SK-N-SH treated with all-trans-retinoic acid at 6 μM for 48 hours (cell line): ENCODE measurements at regions not wholly inside any gene's neighbourhood (a gene's known extent, or its start where the extent isn't known, plus 50 kb on each side); places are given as distances from the start of the nearest gene placed in this dataset.

Source experiments
- ATAC-seq: fragments of 200-7000 bp; cut with Tn5 transposase; 3 replicates; pipeline ENCODE4 v1.9.1; 2020; ENCODE audit warnings: mild to moderate bottlenecking, moderate library complexity
- ARNTL ChIP-seq: fragments of 450-650 bp; formaldehyde crosslinking; IDR thresholded peaks from 2 replicates; pipeline ENCODE4 v1.5.0; 2020; ENCODE audit warnings: low read depth, mild to moderate bottlenecking, moderate library complexity, borderline replicate concordance
- BACH2 ChIP-seq: fragments of 250-450 bp; sonication (Bioruptor Pico); IDR thresholded peaks from 2 replicates; pipeline ENCODE4 v1.9.0; 2021; ENCODE audit warnings: mild to moderate bottlenecking, borderline replicate concordance
- CREB5 ChIP-seq: fragments of 250-450 bp; sonication (Bioruptor Pico); IDR thresholded peaks from 2 replicates; pipeline ENCODE4 v1.5.1; 2020; ENCODE audit warnings: low read depth, mild to moderate bottlenecking, moderate library complexity
- CSDC2 ChIP-seq: fragments of 250-450 bp; sonication (Bioruptor Pico); IDR thresholded peaks from 2 replicates; pipeline ENCODE4 v1.5.0; 2020; ENCODE audit warnings: mild to moderate bottlenecking, moderate library complexity
- CSRNP3 ChIP-seq: fragments of 250-450 bp; sonication (Bioruptor Pico); IDR thresholded peaks from 2 replicates; pipeline ENCODE4 v1.5.1; 2021; ENCODE audit warnings: mild to moderate bottlenecking, moderate library complexity
- ESRRG ChIP-seq: fragments of 250-450 bp; sonication (Bioruptor Pico); IDR thresholded peaks from 2 replicates; pipeline ENCODE4 v1.6.1; 2021; ENCODE audit warnings: mild to moderate bottlenecking
- GLIS3 ChIP-seq: fragments of 250-450 bp; sonication (Bioruptor Pico); IDR thresholded peaks from 2 replicates; pipeline ENCODE4 v1.5.0; 2020; ENCODE audit warnings: mild to moderate bottlenecking, moderate library complexity
- ISL1 ChIP-seq: fragments of 250-450 bp; sonication (Bioruptor Pico); IDR thresholded peaks from 2 replicates; pipeline ENCODE4 v2.1.2; 2022; ENCODE audit warnings: mild to moderate bottlenecking, moderate library complexity
- PATZ1 ChIP-seq: fragments of 250-450 bp; sonication (Bioruptor Pico); IDR thresholded peaks from 2 replicates; pipeline ENCODE4 v1.8.0; 2020; ENCODE audit warnings: mild to moderate bottlenecking, moderate library complexity, borderline replicate concordance
- POU6F1 ChIP-seq: fragments of 250-450 bp; sonication (Bioruptor Pico); IDR thresholded peaks from 2 replicates; pipeline ENCODE4 v1.8.0; 2021; ENCODE audit warnings: low read depth, mild to moderate bottlenecking, moderate library complexity, borderline replicate concordance
- PPARA ChIP-seq: fragments of 250-450 bp; sonication (Bioruptor Pico); IDR thresholded peaks from 2 replicates; pipeline ENCODE4 v1.5.0; 2020; ENCODE audit warnings: mild to moderate bottlenecking, borderline replicate concordance
- RARB ChIP-seq: fragments of 250-450 bp; sonication (Bioruptor Pico); IDR thresholded peaks from 2 replicates; pipeline ENCODE4 v1.8.0; 2021; ENCODE audit warnings: mild to moderate bottlenecking, moderate library complexity
- SNAI2 ChIP-seq: fragments of 250-450 bp; sonication (Bioruptor Pico); IDR thresholded peaks from 2 replicates; pipeline ENCODE4 v1.5.0; 2020; ENCODE audit warnings: mild to moderate bottlenecking, moderate library complexity
- TCF4 ChIP-seq: fragments of 250-450 bp; sonication (Bioruptor Pico); IDR thresholded peaks from 2 replicates; pipeline ENCODE4 v1.8.0; 2021; ENCODE audit warnings: mild to moderate bottlenecking, moderate library complexity, borderline replicate concordance
- TOX ChIP-seq: fragments of 250-450 bp; sonication (Bioruptor Pico); IDR thresholded peaks from 2 replicates; pipeline ENCODE4 v1.8.0; 2021; ENCODE audit warnings: mild to moderate bottlenecking, moderate library complexity, borderline replicate concordance
- ZC3H10 ChIP-seq: fragments of 250-450 bp; sonication (Bioruptor Pico); IDR thresholded peaks from 2 replicates; pipeline ENCODE4 v1.5.1; 2021; ENCODE audit warnings: mild to moderate bottlenecking, moderate library complexity
- ZFP3 ChIP-seq: fragments of 250-450 bp; sonication (Bioruptor Pico); IDR thresholded peaks from 2 replicates; pipeline ENCODE4 v1.5.0; 2020; ENCODE audit warnings: mild to moderate bottlenecking, moderate library complexity
- ZFP30 ChIP-seq: fragments of 450-650 bp; formaldehyde crosslinking; IDR thresholded peaks from 2 replicates; pipeline ENCODE4 v1.5.0; 2022; ENCODE audit warnings: mild to moderate bottlenecking, moderate library complexity
- ZNF565 ChIP-seq: fragments of 450-650 bp; formaldehyde crosslinking; conservative IDR thresholded peaks from 2 replicates; pipeline ENCODE4 v1.5.0; 2020; ENCODE audit warnings: low read depth, mild to moderate bottlenecking, moderate library complexity
- ZNF70 ChIP-seq: fragments of 450-650 bp; formaldehyde crosslinking; IDR thresholded peaks from 2 replicates; pipeline ENCODE4 v1.5.0; 2020; ENCODE audit warnings: mild to moderate bottlenecking, moderate library complexity
- ZNF8 ChIP-seq: fragments of 450-650 bp; formaldehyde crosslinking; IDR thresholded peaks from 2 replicates; pipeline ENCODE4 v1.5.0; 2020; ENCODE audit warnings: mild to moderate bottlenecking, moderate library complexity

GRCh38 chr12:88801227-88802095 lies 221.2 kb upstream of the KITLG start (continued):
- TF ChIP-seq PATZ1 (CRISPR knock-in tag) (no peak), TCF4 (no peak)
- TF ChIP-seq, all 23 proteins: peak for 0

- no peak for ATAC-seq
- no peak for TF ChIP-seq PATZ1 (CRISPR knock-in tag)
Observed at GRCh38 chr12:88793096-88793495, 212.8 kb upstream of the KITLG start.

- no peak for TF ChIP-seq ZFP30
- TF ChIP-seq ZFP3 (CRISPR knock-in tag): no peak
- TF ChIP-seq RARB (CRISPR knock-in tag): no peak
- ATAC-seq: no peak
Observed at GRCh38 chr12:88790231-88790630, 210.0 kb upstream of the KITLG start.

- TF ChIP-seq CREB5 (CRISPR knock-in tag) (no peak), PPARA (no peak), BACH2 (CRISPR knock-in tag) (no peak), PATZ1 (CRISPR knock-in tag) (no peak), ZNF8 (CRISPR knock-in tag) (no peak), ZNF565 (CRISPR knock-in tag) (no peak), TOX (CRISPR knock-in tag) (no peak), ZNF70 (no peak), POU6F1 (CRISPR knock-in tag) (no peak), TCF4 (no peak), ARNTL (CRISPR knock-in tag) (no peak), ESRRG (CRISPR knock-in tag) (no peak), ZC3H10 (CRISPR knock-in tag) (no peak), CSDC2 (CRISPR knock-in tag) (no peak), RARB (CRISPR knock-in tag) (no peak), ZFP3 (CRISPR knock-in tag) (no peak)
Observed at GRCh38 chr12:88784166-88784565, 203.9 kb upstream of the KITLG start.

GRCh38 chr12:88782351-88782750 lies 202.1 kb upstream of the KITLG start:
- ATAC-seq: no peak
- no peak for TF ChIP-seq SNAI2
- no peak for TF ChIP-seq CSRNP3 (CRISPR knock-in tag)
- no peak for TF ChIP-seq PATZ1 (CRISPR knock-in tag)
- no peak for TF ChIP-seq ZNF565 (CRISPR knock-in tag)
- TF ChIP-seq ISL1 (CRISPR knock-in tag): no peak
- TF ChIP-seq PPARA: no peak
- no peak for TF ChIP-seq TCF4
- TF ChIP-seq ZFP30: no peak
- TF ChIP-seq GLIS3 (CRISPR knock-in tag): no peak
- no peak for TF ChIP-seq ZFP3 (CRISPR knock-in tag)

More at GRCh38 chr12:88784166-88784565, 203.9 kb upstream of the KITLG start:
- no peak for ATAC-seq
